B cell (primary cell): ENCODE measurements at regions not wholly inside any gene's neighbourhood (a gene's known extent, or its start where the extent isn't known, plus 50 kb on each side); places are given as distances from the start of the nearest gene placed in this dataset.

Experiments
- ATAC-seq: fragments of 200-7000 bp; cut with Tn5 transposase; one replicate; pipeline ENCODE4 v1.10.0; 2021; ENCODE audit warnings: low read depth, mild to moderate bottlenecking, moderate number of reproducible peaks, moderate library complexity
- CTCF ChIA-PET: fragments of 350-600 bp; sonication (Branson Sonifier 250); formaldehyde crosslinking; loops from one replicate; lab custom pipeline; 2021; ENCODE audit warnings: antibody characterized with exemption, inconsistent platforms; lab: Charles Lee
- POLR2A ChIA-PET: fragments of 350-600 bp; sonication (Branson Sonifier 250); formaldehyde crosslinking; loops from one replicate; lab custom pipeline; 2021; ENCODE audit warnings: antibody characterized with exemption; lab: Charles Lee
- DNase-seq: peaks from one replicate; pipeline ENCODE4 v3.0.0; 2013
- H2AFZ ChIP-seq: 2 replicates; pipeline ENCODE4 v1.6.1; 2012; ENCODE audit warnings: mild to moderate bottlenecking, low read depth, low read length; ENCODE audit not compliant: insufficient read depth, poor library complexity, severe bottlenecking
- H3K27ac ChIP-seq, 2 donors: 1 replicate in 1 of 2; 2 replicates in 1 of 2; pipeline ENCODE4 v1.5.1; 2012 to 2013; ENCODE audit warnings: low read length in 2 of 2, mild to moderate bottlenecking in 2 of 2, moderate library complexity in 1 of 2
- H3K27me3 ChIP-seq, 4 experiments: fragments of 200-600 bp in 1 of 4; sonication (generic) in 1 of 4; replicated peaks in 1 of 4; 1 replicate in 2 of 4; 2 replicates in 2 of 4; pipeline versions ENCODE4 v1.6.1 to v1.7.0; 2013 to 2016; ENCODE audit warnings: low read length in 3 of 4, mild to moderate bottlenecking in 2 of 4, mixed read lengths in 1 of 4, moderate library complexity in 1 of 4; ENCODE audit not compliant: insufficient read depth in 4 of 4, control insufficient read depth in 3 of 4; ENCODE audit errors: control extremely low read depth in 1 of 4
- H3K36me3 ChIP-seq, 2 experiments: replicated peaks in 1 of 2; 1 replicate in 1 of 2; 2 replicates in 1 of 2; pipeline versions ENCODE4 v1.6.1 to v1.7.1; 2013; ENCODE audit warnings: low read length in 1 of 2; ENCODE audit not compliant: insufficient read depth in 2 of 2, control insufficient read depth in 1 of 2; ENCODE audit errors: control extremely low read depth in 1 of 2, extremely low read depth in 1 of 2
- H3K4me1 ChIP-seq, 2 donors: fragments of 200-600 bp in 1 of 2; sonication (generic) in 1 of 2; 1 replicate in 1 of 2; 2 replicates in 1 of 2; pipeline versions ENCODE4 v1.5.1 to v1.6.1; 2013 to 2017; ENCODE audit warnings: low read length in 2 of 2; ENCODE audit not compliant: control insufficient read depth in 2 of 2, insufficient read depth in 2 of 2
- H3K4me2 ChIP-seq: replicated peaks from 2 replicates; pipeline ENCODE3; 2012; ENCODE audit warnings: mild to moderate bottlenecking, low read depth, low read length; ENCODE audit not compliant: poor library complexity, severe bottlenecking
- H3K4me3 ChIP-seq, 5 experiments: fragments of 200-600 bp in 1 of 5; sonication (generic) in 1 of 5; 1 replicate in 3 of 5; 2 replicates in 2 of 5; pipeline versions ENCODE4 v1.5.1 to v1.7.0; 2011 to 2016; ENCODE audit warnings: low read length in 4 of 5, mild to moderate bottlenecking in 4 of 5, low read depth in 2 of 5, control low read depth in 1 of 5, moderate library complexity in 1 of 5; ENCODE audit not compliant: insufficient read depth in 1 of 5; ENCODE audit errors: control extremely low read depth in 1 of 5, extremely low read depth in 1 of 5
- H3K79me2 ChIP-seq: fragments of 200-600 bp; sonication (generic); one replicate; pipeline ENCODE4 v1.6.0; 2016; ENCODE audit warnings: low read length; ENCODE audit not compliant: control insufficient read depth, insufficient read depth
- H3K9ac ChIP-seq: fragments of 200-600 bp; sonication (generic); 2 replicates; pipeline ENCODE4 v1.6.1; 2017; ENCODE audit warnings: mild to moderate bottlenecking, low read length, moderate library complexity
- H3K9me3 ChIP-seq, 3 donors: one replicate each; pipeline versions ENCODE4 v1.6.1 to v1.7.1; 2013; ENCODE audit warnings: low read length in 2 of 3; ENCODE audit not compliant: control insufficient read depth in 2 of 3, insufficient read depth in 1 of 3; ENCODE audit errors: control extremely low read depth in 1 of 3
- H4K20me1 ChIP-seq: 2 replicates; pipeline ENCODE4 v1.6.0; 2012; ENCODE audit warnings: mild to moderate bottlenecking, low read length; ENCODE audit not compliant: insufficient read depth, control insufficient read depth, poor library complexity, severe bottlenecking
- H3K27ac Mint-ChIP-seq: one replicate; pipeline ENCODE4 v1.8.0; 2021; ENCODE audit warnings: mixed read lengths
- H3K27me3 Mint-ChIP-seq: one replicate; pipeline ENCODE4 v1.8.0; 2021; ENCODE audit warnings: mixed read lengths
- H3K4me1 Mint-ChIP-seq: one replicate; pipeline ENCODE4 v1.8.0; 2021; ENCODE audit warnings: mixed read lengths
- H3K4me3 Mint-ChIP-seq: one replicate; pipeline ENCODE4 v1.8.0; 2021; ENCODE audit warnings: mixed read lengths
- H3K9me3 Mint-ChIP-seq: one replicate; pipeline ENCODE4 v1.8.0; 2022; ENCODE audit warnings: mixed read lengths; ENCODE audit not compliant: insufficient read depth
- CTCF ChIP-seq: fragments of 200-600 bp; IDR thresholded peaks from one replicate; pipeline ENCODE4 v1.8.0; 2022; ENCODE audit warnings: antibody characterized with exemption, mild to moderate bottlenecking
- EZH2 ChIP-seq: IDR thresholded peaks from 2 replicates; pipeline ENCODE4 v1.6.1; 2012; ENCODE audit warnings: borderline replicate concordance, low read depth, mild to moderate bottlenecking, moderate library complexity, low read length; ENCODE audit not compliant: insufficient read depth, poor library complexity, severe bottlenecking
- WGBS: methylation state at CpG from one replicate; pipeline ENCODE4 v1.1.5; 2013; ENCODE audit warnings: missing lambda C conversion rate; ENCODE audit not compliant: insufficient coverage; 5-methylcytosine and 5-hydroxymethylcytosine counted together
- intact Hi-C: fragments of 100-400 bp; cut with micrococcal nuclease; formaldehyde crosslinking; loops from one replicate; pipeline ENCODE4 v1.10.0; 2022

- ATAC-seq (no peak), DNase-seq (no peak)
- Histone ChIP-seq H3K27me3 (no peaks in the 10 kb centered on the region), H2AFZ (no peak overlapping the region), H3K79me2 (no peaks in the 10 kb centered on the region), H3K4me2 (no peak overlapping the region), H3K4me1 (no peaks in the 10 kb centered on the region), H3K9ac (no peak overlapping the region), H3K36me3 (no peaks in the 10 kb centered on the region), H4K20me1 (no peaks in the 10 kb centered on the region), H3K9me3 (no peaks in the 10 kb centered on the region), H3K4me3 (no peak overlapping the region), H3K27ac (no peak overlapping the region)
- H3K9me3 Mint-ChIP-seq: no peaks in the 10 kb centered on the region
- intact Hi-C loops: loop anchor here (10.0 kb wide), 1 partner anchor 1875 kb away; no protein-coding TSS in a partner anchor
- H3K27me3 Mint-ChIP-seq: no peaks in the 10 kb centered on the region
- no peaks in the 10 kb centered on the region for H3K4me1 Mint-ChIP-seq
- POLR2A ChIA-PET: no interaction called here
- no peak for TF ChIP-seq EZH2
- TF ChIP-seq CTCF: no peak
- no peak overlapping the region for H3K27ac Mint-ChIP-seq
- no CpG with 5 or more reads among the region's 5 CpGs for WGBS
- no peak overlapping the region for H3K4me3 Mint-ChIP-seq
- CTCF ChIA-PET: no interaction called here
Observed at GRCh38 chr3:55169608-55170072, 241.8 kb upstream of the LRTM1 start.

GRCh38 chr3:55169161-55169560, 241.3 kb upstream of the LRTM1 start:
- no peaks in the 10 kb centered on the region for H3K9me3 Mint-ChIP-seq
- POLR2A ChIA-PET: no interaction called here
- no peak overlapping the region for H3K4me3 ChIP-seq
- TF ChIP-seq CTCF (no peak), EZH2 (no peak)
- no peaks in the 10 kb centered on the region for H4K20me1 ChIP-seq
- ATAC-seq (no peak), DNase-seq (no peak)
- no peak overlapping the region for H3K27ac Mint-ChIP-seq
- CTCF ChIA-PET: no interaction called here
- no peak overlapping the region for H3K4me3 Mint-ChIP-seq
- intact Hi-C loops: no loop called here
- H3K27me3 ChIP-seq: no peaks in the 10 kb centered on the region
- no peak overlapping the region for H3K27ac ChIP-seq
- no peak overlapping the region for H3K4me2 ChIP-seq
- no peak overlapping the region for H3K9ac ChIP-seq
- no peaks in the 10 kb centered on the region for H3K4me1 Mint-ChIP-seq
- H3K79me2 ChIP-seq: no peaks in the 10 kb centered on the region
- no peaks in the 10 kb centered on the region for H3K36me3 ChIP-seq
- no peaks in the 10 kb centered on the region for H3K27me3 Mint-ChIP-seq
- H3K4me1 ChIP-seq: no peaks in the 10 kb centered on the region
- H3K9me3 ChIP-seq: no peaks in the 10 kb centered on the region
- no peak overlapping the region for H2AFZ ChIP-seq
